NCI-H1105 (cell line): ENCODE measurements at regions not wholly inside any gene's neighbourhood (a gene's known extent, or its start where the extent isn't known, plus 50 kb on each side); places are given as distances from the start of the nearest gene placed in this dataset.

Experiments used
- DNase-seq: peaks from one replicate; lab custom pipeline; 2025; lab: John Stamatoyannopoulos, UW

GRCh38 chr1:208782186-208782585, 538.0 kb upstream of the PLXNA2 start:
- no peak for DNase-seq

GRCh38 chr1:208785629-208786028, 541.4 kb upstream of the PLXNA2 start:
- DNase-seq: no peak

- no peak for DNase-seq
These were observed 543.0 kb upstream of the PLXNA2 start for GRCh38 chr1:208787219-208787618.

DNA sequence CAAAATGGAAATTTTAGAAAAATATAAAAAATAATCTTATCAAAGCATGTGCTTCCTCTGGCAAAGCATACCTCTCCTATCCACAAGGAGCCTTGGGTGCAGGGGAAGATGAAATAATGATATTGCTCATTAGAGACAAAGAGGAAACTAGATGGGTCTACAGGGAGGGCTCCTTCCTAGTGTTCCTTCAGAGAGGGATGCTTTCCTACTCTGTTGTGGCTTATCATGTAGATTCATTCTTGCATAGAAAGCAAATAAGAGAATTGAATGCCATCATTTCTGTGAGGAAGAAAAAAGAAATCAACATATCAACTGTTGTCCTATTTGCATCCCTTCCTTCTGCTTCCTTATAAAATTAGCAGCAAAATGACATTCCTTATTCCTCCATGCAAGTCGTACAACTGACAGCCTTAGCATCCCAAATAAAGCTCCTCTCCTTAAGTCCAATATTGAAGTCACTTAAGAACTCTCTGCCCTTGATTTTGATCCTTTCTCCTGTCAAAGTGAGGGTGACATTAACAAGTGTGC, 543.9 kb upstream of the PLXNA2 start:
- DNase-seq: no peak

DNA sequence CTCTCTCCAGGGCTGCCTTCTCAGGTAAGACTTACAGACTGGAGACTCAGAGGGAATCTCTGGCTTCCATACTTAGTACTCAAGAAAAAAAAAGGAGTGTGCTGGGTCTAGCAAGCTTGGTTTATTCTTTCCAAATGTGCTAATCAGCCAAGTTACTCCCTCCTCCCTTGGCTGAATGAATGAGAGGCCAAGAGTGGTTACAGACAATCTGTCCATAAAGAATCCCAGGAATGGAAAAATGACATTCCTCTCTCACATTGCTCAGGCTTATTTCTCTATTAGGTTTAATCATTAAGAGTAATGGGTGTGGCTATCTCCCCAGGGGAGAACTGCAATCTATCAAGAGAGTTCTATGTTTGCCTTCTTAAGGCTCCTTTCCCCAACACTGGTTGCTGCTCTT, 547.3 kb upstream of the PLXNA2 start:
- no peak for DNase-seq

GRCh38 chr1:208793861-208794345, 549.7 kb upstream of the PLXNA2 start:
- no peak for DNase-seq

GRCh38 chr1:208799186-208799585, 555.0 kb upstream of the PLXNA2 start:
- DNase-seq: no peak

DNA sequence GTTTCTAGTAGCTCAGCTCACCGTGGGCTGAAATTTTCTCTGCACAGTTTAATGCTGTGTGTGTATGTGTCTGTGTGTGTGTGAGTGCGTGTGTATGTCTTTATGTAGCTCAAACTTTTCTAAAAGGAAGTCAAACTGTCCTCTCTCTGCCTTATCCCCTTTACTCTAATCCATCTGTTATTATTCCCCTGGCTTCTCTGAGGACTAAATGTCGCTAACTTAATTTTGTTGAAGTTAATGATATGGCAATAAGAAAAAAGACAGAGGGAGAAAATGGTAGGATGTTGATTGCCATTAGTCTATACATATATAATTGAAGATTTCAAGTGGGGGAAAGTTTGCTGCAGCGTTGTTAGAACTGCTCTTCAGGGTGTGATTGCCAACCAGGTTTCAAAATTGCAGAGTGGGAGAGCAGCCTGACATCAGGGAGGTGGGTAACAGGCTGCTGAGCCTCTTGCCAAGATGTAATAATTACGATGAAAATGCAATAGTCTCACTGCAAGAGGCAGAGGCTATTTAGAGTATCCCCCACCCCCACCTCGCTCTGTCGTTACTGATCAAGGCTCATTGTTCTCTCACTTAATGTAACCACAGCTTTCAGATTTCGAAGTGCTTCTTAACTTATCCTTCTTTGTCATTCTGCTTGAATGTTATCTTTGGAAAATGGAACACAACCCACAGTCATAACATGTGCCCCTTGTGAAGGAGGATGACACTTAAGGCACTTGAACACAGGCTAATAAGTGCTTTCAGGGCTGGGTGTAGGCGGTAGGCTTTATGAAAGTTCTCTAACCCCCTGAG, 559.0 kb upstream of the PLXNA2 start:
- peak; percentile 83 for DNase-seq

- no peak for DNase-seq
These were observed 563.4 kb upstream of the PLXNA2 start for GRCh38 chr1:208807446-208808127.

GRCh38 chr1:208808301-208808700, 564.1 kb upstream of the PLXNA2 start:
- DNase-seq: no peak

- no peak for DNase-seq
These were observed 565.7 kb upstream of the PLXNA2 start for GRCh38 chr1:208809876-208810275.

- no peak for DNase-seq
These were observed 574.7 kb upstream of the PLXNA2 start for GRCh38 chr1:208818770-208819445.

DNA sequence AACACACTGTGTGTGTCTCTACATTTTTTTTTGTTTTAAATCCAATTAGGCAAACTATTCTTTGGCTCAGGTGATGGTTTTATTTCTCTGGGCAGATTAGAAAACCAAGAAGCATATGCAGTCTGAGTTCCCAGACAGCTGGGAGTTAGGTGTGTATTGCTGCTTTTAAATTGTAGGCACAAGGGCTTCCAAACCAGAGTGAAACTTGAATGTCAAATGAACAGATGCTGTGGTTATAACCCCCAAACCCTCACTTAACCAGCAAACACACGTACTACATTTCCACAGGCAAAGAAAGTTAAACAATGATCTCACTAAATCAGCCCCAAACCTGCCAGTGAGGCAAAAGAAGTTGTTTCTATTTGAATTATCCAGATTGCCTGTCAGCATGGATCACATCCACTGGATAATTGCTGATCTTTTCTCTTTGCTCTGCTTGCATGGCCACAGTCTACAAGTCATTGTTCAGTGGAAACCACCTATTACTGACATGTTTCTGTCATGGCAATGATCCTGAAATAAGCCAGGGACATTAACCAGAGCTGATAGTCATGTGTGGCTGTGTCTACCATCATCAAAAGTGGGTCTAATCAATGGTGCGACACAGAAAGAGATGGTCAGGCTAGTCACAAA, 576.5 kb upstream of the PLXNA2 start:
- DNase-seq: no peak

DNA sequence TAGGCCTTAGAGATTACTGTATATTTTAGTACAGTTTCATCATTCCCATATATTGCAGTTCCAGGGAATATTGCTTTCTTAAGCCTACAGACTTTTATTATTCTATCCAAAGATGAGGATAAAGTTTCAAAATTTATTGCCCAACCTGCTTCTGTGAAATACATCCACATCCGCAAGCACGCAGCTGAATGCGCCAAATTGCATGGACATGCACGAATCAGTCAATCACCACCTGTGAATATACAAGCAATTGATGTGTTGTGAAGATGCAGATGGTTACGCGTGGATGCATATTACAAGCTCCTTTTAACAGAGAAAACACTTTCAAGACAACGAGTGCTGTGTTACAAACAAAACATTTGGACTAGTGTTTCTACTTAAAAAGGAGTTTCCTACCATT, 577.8 kb upstream of the PLXNA2 start:
- no peak for DNase-seq

- no peak for DNase-seq
These were observed 581.1 kb upstream of the PLXNA2 start for GRCh38 chr1:208825300-208825699.

DNA sequence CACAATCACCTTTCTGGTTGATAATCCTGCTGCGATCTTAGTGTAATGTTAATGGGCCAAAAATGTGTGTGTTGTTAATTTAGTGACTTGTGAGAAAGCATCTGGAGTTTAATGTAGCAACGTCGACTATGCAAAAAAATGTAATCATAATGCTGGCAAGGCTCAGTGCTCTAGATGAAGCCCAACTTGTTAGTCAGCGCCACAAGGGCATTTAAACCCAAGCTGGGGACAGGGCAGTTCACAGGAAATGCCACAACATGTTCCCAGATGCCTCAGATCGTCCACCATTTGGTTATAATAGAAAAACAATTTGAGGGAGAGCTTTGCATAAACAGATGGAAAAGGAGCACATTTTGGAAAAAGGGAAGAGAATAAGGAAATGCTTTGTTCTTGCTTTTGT, 585.4 kb upstream of the PLXNA2 start:
- DNase-seq: no peak

DNA sequence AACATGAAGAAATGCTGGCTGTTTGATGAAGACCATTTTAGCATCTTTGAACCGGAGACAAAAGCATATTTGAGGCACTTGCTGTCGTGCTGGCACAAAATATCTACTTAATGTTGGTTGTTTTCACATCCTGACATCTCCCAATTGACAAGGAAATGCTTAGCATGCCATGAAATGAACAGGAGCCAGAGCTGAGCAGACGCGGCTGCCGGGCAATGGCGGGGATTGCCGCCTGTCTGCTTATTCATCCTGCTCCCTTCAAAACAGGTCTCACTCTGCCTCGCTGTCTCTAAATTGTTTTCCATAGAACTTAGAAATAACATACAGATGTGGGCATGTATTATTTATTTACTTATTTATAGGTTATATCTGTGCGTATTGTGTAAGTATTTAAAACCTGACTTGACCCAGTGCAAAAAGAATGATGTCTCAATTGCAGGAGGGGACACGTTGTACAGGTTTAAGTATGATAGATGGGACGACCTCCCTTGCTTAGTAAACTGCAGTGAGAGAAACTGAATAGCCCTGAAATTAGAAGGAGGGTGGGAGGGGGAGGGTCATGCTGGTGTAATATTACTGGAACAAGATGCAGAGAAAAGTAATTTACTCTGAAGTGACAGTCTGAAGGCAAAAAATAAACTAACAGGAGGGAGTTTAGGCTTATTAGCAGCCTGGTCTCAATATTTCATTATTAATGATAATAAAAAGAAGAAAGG, 590.4 kb upstream of the PLXNA2 start:
- DNase-seq: peak; percentile 23

DNA sequence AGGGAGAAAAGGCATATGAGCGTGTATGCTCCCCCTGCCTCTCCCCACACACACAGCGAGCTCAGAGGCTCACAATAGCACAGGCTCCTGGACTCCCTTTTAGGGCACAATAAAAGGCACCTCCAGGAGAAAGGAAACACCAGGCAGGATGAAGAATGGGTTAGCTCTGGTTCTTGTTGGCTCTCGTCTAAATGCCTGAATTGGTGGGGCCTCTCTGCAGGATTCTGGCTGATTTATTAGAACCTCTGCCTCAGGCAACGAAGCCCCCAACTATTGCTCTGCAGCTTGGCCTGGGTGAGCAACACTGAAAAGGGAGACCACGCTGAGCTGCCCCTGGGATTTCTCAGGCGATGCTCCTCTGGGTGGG, 590.9 kb upstream of the PLXNA2 start:
- DNase-seq: no peak

GRCh38 chr1:208835781-208836180, 591.6 kb upstream of the PLXNA2 start:
- DNase-seq: no peak

GRCh38 chr1:208837242-208837641, 593.1 kb upstream of the PLXNA2 start:
- DNase-seq: peak; percentile 18

DNA sequence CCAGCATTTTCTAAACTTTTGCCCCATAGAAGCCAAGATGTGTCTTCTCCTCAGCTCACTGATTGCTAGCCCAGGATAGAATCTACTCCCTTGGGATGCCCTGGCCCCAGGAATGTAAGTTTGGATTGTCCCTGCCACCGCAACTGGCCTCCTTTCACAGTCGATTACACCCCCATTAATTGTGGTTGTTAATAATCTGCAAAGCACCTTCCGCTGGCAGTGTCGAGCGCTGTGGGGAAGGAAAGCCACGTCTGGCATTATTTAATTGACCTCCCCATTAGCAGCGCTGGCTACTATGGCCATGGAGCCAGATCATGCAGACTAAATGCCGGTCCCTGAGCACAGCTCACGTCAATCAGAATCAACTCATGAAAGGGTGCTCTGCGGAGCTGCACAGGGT, 597.3 kb upstream of the PLXNA2 start:
- DNase-seq: no peak

DNA sequence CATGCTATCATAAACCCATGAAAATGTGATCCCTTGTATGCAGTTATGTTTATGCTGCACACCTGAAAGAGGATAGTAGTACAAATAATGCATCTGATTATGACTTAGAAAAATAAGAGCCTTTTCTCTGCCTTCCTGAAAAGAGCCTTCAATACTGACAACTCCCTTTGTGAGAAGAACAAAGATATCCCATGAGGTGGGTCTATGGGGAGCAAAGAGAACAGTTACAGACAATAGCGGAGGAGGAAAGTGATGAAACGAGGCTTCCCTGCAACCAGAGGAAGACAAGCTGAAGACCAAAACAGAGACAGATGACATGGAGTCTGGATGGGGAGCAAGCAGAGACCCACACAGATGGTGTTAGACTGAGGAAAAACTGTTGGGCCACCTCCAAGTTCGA, 598.3 kb upstream of the PLXNA2 start:
- DNase-seq: no peak
